ENCODE measurements at regions not wholly inside any gene's neighbourhood (a gene's known extent, or its start where the extent isn't known, plus 50 kb on each side); places are given as distances from the start of the nearest gene placed in this dataset.

GRCh38 chr12:14156606-14157005 is 175.2 kb upstream of the GRIN2B start:
- DNase-seq: no peak

- DNase-seq: no peak
These were observed 175.8 kb upstream of the GRIN2B start for GRCh38 chr12:14157088-14157747.

- no peak for DNase-seq
These were observed 182.9 kb upstream of the GRIN2B start for GRCh38 chr12:14164266-14164665.

- no peak for DNase-seq
These were observed 185.7 kb upstream of the GRIN2B start for GRCh38 chr12:14167005-14167628.

- no peak for DNase-seq
These were observed 187.9 kb upstream of the GRIN2B start for GRCh38 chr12:14169281-14169680.

- no peak for DNase-seq
These were observed 189.7 kb upstream of the GRIN2B start for GRCh38 chr12:14171106-14171505.

GRCh38 chr12:14175206-14175605 is 190.3 kb upstream of the ATF7IP start:
- no peak for DNase-seq

GRCh38 chr12:14185427-14186192 is 179.9 kb upstream of the ATF7IP start:
- peak; percentile 49 for DNase-seq

- no peak for DNase-seq
These were observed 179.3 kb upstream of the ATF7IP start for GRCh38 chr12:14186193-14186502.

GRCh38 chr12:14187002-14187401 is 178.5 kb upstream of the ATF7IP start:
- DNase-seq: no peak

- no peak for DNase-seq
These were observed 177.5 kb upstream of the ATF7IP start for GRCh38 chr12:14187966-14188365.

- DNase-seq: no peak
These were observed 176.7 kb upstream of the ATF7IP start for GRCh38 chr12:14188744-14189143.

GRCh38 chr12:14190694-14191093 is 174.8 kb upstream of the ATF7IP start:
- no peak for DNase-seq

- no peak for DNase-seq
These were observed 173.9 kb upstream of the ATF7IP start for GRCh38 chr12:14191612-14192011.

GRCh38 chr12:14193639-14194038 is 171.8 kb upstream of the ATF7IP start:
- peak; percentile 30 for DNase-seq

GRCh38 chr12:14194572-14194971 is 170.9 kb upstream of the ATF7IP start:
- no peak for DNase-seq

- no peak for DNase-seq
These were observed 165.9 kb upstream of the ATF7IP start for GRCh38 chr12:14199455-14200198.

- no peak for DNase-seq
These were observed 164.9 kb upstream of the ATF7IP start for GRCh38 chr12:14200598-14200997.

- DNase-seq: no peak
These were observed 164.2 kb upstream of the ATF7IP start for GRCh38 chr12:14201291-14201690.

GRCh38 chr12:14207905-14208551 is 157.5 kb upstream of the ATF7IP start:
- peak; percentile 3 for DNase-seq

GRCh38 chr12:14211947-14212387 is 153.5 kb upstream of the ATF7IP start:
- DNase-seq: no peak

GRCh38 chr12:14213542-14213941 is 151.9 kb upstream of the ATF7IP start:
- DNase-seq: no peak

GRCh38 chr12:14214495-14214894 is 151.0 kb upstream of the ATF7IP start:
- DNase-seq: no peak
